ACC112 (cell line): ENCODE measurements at regions not wholly inside any gene's neighbourhood (a gene's known extent, or its start where the extent isn't known, plus 50 kb on each side); places are given as distances from the start of the nearest gene placed in this dataset.

Source experiments
- H2AFZ ChIP-seq: fragments of 200-600 bp; sonication (generic); one replicate; pipeline ENCODE4 v1.6.0; 2017; ENCODE audit warnings: antibody characterized with exemption, low read length; ENCODE audit not compliant: unreplicated experiment
- H3K27ac ChIP-seq: fragments of 200-600 bp; sonication (generic); 2 replicates; pipeline ENCODE4 v1.5.1; 2014; ENCODE audit warnings: low read depth, mild to moderate bottlenecking, antibody characterized with exemption, low read length, moderate library complexity
- H3K27me3 ChIP-seq: fragments of 200-600 bp; sonication (generic); 2 replicates; pipeline ENCODE4 v1.6.1; 2014; ENCODE audit warnings: mild to moderate bottlenecking, antibody characterized with exemption, low read length, moderate library complexity, mixed read lengths; ENCODE audit not compliant: insufficient read depth
- H3K36me3 ChIP-seq: fragments of 200-600 bp; sonication (generic); 2 replicates; pipeline ENCODE4 v1.6.1; 2016; ENCODE audit warnings: mild to moderate bottlenecking, antibody characterized with exemption, low read length, moderate library complexity, mixed read lengths; ENCODE audit not compliant: insufficient read depth
- H3K4me1 ChIP-seq: fragments of 200-600 bp; sonication (generic); one replicate; pipeline ENCODE4 v1.6.1; 2016; ENCODE audit warnings: low read length, mixed read lengths; ENCODE audit not compliant: insufficient read depth, unreplicated experiment, control insufficient read depth
- H3K4me3 ChIP-seq: fragments of 200-600 bp; sonication (generic); 2 replicates; pipeline ENCODE4 v1.5.1; 2014; ENCODE audit warnings: mild to moderate bottlenecking, low read depth, low read length
- H3K79me2 ChIP-seq: fragments of 200-600 bp; sonication (generic); one replicate; pipeline ENCODE4 v1.6.0; 2016; ENCODE audit warnings: low read length; ENCODE audit not compliant: control insufficient read depth, unreplicated experiment, insufficient read depth

DNA sequence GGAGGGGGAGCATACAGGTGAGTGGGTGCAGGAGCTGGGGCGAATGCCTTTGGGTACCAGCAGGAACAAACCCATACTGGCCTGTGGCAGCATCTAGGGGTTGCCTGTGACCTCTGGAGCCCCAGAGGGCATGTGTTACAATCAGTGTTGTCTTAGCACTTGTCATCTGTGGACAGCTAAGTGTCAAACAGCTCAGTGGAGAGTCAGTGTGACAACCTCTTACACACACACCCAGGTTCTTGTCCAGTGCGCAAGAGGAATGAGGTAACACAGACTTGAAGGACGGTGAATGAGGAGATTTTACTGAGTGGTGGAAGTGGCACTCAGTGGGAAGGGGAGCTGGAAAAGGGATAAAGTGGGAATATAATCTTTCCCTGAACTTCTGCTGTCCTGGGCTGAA lies 54.1 kb upstream of the DDIT4L start:
- H2AFZ ChIP-seq: no peak overlapping the region
- H3K79me2 ChIP-seq: no peaks in the 10 kb centered on the region
- no peaks in the 10 kb centered on the region for H3K36me3 ChIP-seq
- no peak overlapping the region for H3K4me3 ChIP-seq
- H3K27ac ChIP-seq: no peak overlapping the region
- no peaks in the 10 kb centered on the region for H3K4me1 ChIP-seq
- no peaks in the 10 kb centered on the region for H3K27me3 ChIP-seq
